NCI-H69 (cell line): ENCODE measurements at regions not wholly inside any gene's neighbourhood (a gene's known extent, or its start where the extent isn't known, plus 50 kb on each side); places are given as distances from the start of the nearest gene placed in this dataset.

Source experiments
- DNase-seq: peaks from one replicate; lab custom pipeline; 2025; lab: John Stamatoyannopoulos, UW

GRCh38 chr7:70907259-70908247 lies 224.4 kb upstream of the GALNT17 start:
- DNase-seq, result no peak

GRCh38 chr7:70913924-70914323 lies 218.0 kb upstream of the GALNT17 start:
- no peak for DNase-seq

- DNase-seq, result no peak
These were observed 216.9 kb upstream of the GALNT17 start for GRCh38 chr7:70915067-70915466.

- DNase-seq, result no peak
These were observed 212.4 kb upstream of the GALNT17 start for GRCh38 chr7:70919481-70920073.

- no peak for DNase-seq
These were observed 211.1 kb upstream of the GALNT17 start for GRCh38 chr7:70920876-70921275.

- no peak for DNase-seq
These were observed 208.6 kb upstream of the GALNT17 start for GRCh38 chr7:70923181-70923845.

- DNase-seq, result no peak
These were observed 206.4 kb upstream of the GALNT17 start for GRCh38 chr7:70925411-70926115.

- DNase-seq, result peak; percentile 46
These were observed 205.3 kb upstream of the GALNT17 start for GRCh38 chr7:70926666-70927065.

GRCh38 chr7:70935311-70935710 lies 196.6 kb upstream of the GALNT17 start:
- no peak for DNase-seq

- no peak for DNase-seq
These were observed 196.1 kb upstream of the GALNT17 start for GRCh38 chr7:70935854-70936253.

- DNase-seq, result no peak
These were observed 194.5 kb upstream of the GALNT17 start for GRCh38 chr7:70937424-70937823.

- DNase-seq, result no peak
These were observed 191.3 kb upstream of the GALNT17 start for GRCh38 chr7:70940597-70940996.

GRCh38 chr7:70942791-70943190 lies 189.2 kb upstream of the GALNT17 start:
- DNase-seq, result no peak

GRCh38 chr7:70944516-70944915 lies 187.4 kb upstream of the GALNT17 start:
- no peak for DNase-seq

GRCh38 chr7:70947181-70947580 lies 184.8 kb upstream of the GALNT17 start:
- DNase-seq, result no peak

- no peak for DNase-seq
These were observed 182.1 kb upstream of the GALNT17 start for GRCh38 chr7:70949862-70950261.

- DNase-seq, result no peak
These were observed 180.5 kb upstream of the GALNT17 start for GRCh38 chr7:70951271-70951962.

GRCh38 chr7:70952311-70952710 lies 179.6 kb upstream of the GALNT17 start:
- DNase-seq, result no peak

- DNase-seq, result no peak
These were observed 178.6 kb upstream of the GALNT17 start for GRCh38 chr7:70953331-70953741.

GRCh38 chr7:70953796-70954195 lies 178.1 kb upstream of the GALNT17 start:
- DNase-seq, result no peak

- DNase-seq, result no peak
These were observed 159.3 kb upstream of the GALNT17 start for GRCh38 chr7:70972693-70973092.

- DNase-seq, result peak; percentile 17
These were observed 156.2 kb upstream of the GALNT17 start for GRCh38 chr7:70975754-70976153.
